GM18868 (cell line): ENCODE measurements at regions not wholly inside any gene's neighbourhood (a gene's known extent, or its start where the extent isn't known, plus 50 kb on each side); places are given as distances from the start of the nearest gene placed in this dataset.
A peak's percentile ranks its signal among the peaks of the same experiment; 100 is the strongest.
"Not testable (repeated sequence)": the region's sequence is repeated elsewhere in the genome, so short reads cannot be mapped to it uniquely, and the experiment has no call there.

Experiments
- ATAC-seq: cut with Tn5 transposase; IDR thresholded peaks from one replicate; pipeline ENCODE4 v1.9.1; 2021; ENCODE audit warnings: mild to moderate bottlenecking, moderate library complexity; ENCODE audit not compliant: unreplicated experiment

- ATAC-seq, result peak; percentile 83
These were observed 203.9 kb downstream of the SPATA31A1 start for GRCh38 chr9:39559384-39559783.

DNA sequence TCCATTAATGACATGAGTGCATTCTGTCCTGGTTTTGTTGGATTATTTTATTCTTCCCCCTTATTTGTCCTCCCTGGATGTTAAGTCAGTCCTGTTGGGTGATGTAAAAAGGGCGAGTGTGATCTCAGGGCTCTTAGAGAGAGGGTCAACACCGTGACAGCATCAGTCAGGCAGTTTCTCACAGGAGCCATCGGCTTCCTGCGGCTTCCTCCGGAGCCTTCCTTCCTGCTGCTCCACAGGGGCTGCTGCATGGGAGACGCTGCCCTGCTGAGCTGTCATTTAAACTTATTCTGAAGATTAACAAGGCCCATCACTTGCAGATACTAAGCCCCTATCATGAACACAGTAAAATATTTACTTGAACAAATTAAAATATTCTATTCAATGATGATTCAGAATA lies 211.3 kb downstream of the SPATA31A1 start:
- ATAC-seq, result not testable (repeated sequence)

DNA sequence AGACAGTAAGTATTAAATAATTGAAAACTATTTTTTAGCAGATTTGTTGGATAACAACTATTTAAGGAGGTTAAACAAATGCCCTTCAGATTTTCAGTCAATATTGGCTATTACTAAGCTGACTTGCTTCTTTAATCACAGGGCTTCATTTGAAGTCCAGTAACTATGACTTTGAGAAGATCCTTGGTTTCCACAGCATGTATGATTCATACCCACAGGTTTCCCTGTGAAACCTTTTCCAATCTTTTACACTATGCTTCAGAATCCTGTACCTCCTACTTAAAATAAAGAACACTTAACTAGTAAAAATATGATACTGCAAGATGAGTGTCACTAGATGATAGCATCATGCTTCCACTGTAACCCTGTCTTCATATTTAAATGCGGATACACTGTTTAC lies 211.9 kb downstream of the SPATA31A1 start:
- not testable (repeated sequence) for ATAC-seq

- ATAC-seq, result not testable (repeated sequence)
These were observed 213.4 kb downstream of the SPATA31A1 start for GRCh38 chr9:39568900-39569299.

DNA sequence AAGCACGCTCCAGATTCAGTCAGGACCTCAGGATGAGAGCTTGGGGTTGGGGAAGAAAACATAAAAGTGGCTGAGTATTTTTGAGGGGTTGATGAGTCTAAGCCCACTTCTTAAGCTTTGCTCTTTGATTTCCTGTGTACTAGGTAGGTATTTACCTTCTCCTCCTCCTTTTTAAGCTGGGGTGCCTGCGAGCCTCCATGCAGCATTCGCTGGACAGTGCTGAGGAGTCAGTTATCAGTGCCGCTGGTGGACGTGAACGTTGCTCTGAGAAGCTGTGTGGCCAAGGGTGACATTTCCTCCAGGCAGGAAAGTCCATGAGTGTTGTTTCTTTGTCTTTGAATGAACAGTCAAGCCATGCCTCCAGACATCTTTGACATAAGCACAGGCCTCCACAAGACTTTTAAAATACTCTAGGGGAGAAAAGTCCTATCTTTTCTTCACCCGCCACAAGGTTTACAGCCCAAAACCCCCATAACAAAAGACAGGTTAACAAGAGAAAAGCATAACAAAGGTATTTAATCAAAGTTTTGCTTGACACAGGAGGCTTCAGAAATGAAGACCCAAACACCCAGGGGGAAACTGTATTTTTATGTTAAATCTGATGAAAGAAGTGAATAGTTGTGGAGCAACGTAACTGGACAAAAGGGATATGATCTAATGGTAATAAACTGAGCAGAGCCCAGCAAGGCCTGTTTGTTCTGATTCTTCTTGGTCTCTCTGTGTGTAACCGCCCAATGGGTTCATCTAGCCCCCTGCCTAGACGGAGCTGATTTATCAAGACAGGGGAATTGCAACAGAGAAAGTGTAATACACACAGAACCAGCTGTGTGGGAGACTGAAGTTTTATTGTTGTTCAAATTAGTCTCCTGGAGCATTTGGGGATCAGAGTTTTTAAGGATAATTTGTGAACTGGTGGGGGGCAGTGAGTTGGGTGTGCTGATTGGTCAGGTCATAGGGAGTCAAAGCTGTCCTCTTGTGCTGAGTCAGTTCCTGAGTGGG lies 217.9 kb downstream of the SPATA31A1 start:
- not testable (repeated sequence) for ATAC-seq

DNA sequence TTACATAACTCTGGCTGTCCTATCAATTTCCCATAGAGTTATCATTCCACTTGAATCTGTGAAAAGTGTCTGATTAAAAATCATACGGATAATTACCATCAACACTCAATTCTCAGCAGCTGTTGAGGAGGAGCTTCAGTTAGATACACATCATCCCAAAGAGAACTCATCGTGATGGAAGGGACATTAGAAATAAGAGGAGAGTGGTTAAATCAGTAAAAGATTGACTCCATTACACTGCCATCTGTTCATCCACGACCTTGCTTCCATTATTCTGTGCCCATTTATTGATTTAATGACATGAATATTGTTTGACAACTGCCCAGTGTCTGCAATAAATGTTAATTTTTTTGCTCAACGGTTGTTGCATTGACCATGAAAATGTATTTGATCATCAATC lies 223.5 kb downstream of the SPATA31A1 start:
- not testable (repeated sequence) for ATAC-seq

DNA sequence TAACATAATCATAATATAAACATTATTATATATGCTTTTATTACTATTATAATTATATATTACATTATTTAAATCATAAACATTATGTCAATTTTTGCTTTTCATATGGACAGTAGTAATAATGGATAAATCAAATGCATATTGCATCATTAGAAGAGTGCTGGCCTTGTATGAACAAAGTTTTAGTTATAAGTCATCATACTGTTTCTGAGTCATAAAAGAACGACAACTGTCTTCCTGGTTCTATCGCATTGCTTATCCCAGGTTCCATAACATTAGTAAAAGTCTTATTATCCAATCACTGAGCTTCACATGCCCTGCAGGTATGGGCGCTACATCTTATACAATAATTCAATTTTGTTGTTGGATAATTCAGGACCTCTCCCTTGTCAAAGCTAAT lies 225.8 kb downstream of the SPATA31A1 start:
- not testable (repeated sequence) for ATAC-seq

DNA sequence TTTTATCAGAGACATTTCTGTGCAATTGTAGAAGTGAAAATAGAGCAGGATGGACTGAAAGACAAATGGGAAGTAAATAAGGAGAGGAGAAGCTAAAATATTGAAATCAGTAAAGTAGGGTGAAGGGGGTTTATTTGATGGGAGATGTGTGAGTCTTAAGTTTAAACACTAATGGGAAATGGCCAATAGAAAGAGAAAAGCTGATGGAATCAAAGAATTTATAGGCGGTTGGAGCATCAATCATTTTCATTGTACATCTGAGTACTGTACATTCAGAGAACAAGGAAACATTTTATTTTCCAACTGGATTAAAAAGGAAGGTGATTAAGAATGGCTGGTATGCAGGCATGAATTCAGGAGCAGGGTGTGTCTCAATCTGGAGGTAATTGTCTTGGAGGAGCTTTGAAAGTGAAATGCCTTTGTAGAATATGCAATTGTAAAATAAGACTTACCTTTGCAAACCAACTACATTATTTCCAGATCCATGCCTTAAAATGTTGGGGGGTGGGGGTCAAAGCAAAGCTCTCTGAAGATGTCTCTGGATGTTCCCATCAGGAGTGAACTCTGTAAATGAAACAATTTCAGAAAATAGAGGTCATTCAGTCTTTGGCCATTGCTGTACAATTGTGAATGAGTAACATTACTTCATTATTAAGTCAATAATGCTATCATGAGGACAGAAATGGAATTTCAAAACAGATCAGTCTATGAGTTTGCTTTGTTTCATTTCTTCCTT lies 227.4 kb downstream of the SPATA31A1 start:
- ATAC-seq, result not testable (repeated sequence)

- ATAC-seq, result not testable (repeated sequence)
These were observed 227.9 kb downstream of the SPATA31A1 start for GRCh38 chr9:39583413-39583747.

DNA sequence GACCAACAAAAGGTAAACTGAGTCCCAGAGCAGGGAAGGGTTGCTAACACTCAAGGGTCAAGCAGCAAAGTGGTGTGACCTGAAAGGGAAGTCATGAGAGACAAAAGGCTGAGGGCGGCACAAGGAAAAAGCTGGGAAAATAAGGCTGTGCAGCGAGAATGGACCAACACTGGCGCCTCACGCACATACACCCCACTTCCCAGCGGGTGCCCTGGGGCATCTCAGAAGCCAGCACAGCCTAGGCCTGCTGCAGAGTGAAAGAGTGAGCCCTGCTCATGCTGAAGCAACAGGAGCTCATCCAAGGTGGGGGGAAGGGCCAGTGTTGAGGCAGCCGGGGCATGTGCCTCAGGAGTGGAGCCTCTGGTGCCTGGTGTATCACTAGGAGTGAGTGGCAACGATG lies 229.8 kb downstream of the SPATA31A1 start:
- ATAC-seq, result not testable (repeated sequence)

GRCh38 chr9:39587844-39588499 lies 232.5 kb downstream of the SPATA31A1 start:
- ATAC-seq, result no peak

DNA sequence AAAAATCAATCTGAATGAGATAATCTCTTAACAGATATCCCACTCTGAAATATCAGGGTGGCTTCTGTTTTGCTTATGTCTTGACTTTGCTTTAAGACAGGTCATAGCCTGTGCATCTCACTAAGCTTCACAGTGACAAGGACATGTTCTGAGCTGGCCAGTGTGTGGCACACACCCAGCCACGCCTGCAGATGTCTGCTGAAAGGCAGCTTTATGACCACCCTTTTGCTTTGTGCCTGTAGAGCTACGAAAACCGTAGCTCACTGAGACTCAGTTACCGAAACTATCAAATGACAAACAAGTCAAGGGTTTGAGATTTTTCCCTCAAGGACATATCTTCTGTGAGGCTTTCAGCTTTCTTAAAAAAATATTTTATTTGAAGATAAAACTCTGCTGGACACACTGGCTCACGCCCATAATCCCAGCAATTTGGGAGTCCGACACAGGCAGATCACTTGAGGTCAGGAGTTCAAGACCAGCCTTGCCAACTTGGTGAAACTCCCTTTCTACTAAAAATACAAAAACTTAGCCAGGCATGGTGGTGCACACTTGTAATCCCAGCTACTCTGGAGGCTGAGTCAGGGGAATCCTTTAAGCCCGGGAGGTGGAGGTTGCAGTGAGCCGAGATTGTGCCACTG lies 233.2 kb downstream of the SPATA31A1 start:
- ATAC-seq, result no peak

GRCh38 chr9:39604089-39604488 lies 248.6 kb downstream of the SPATA31A1 start:
- ATAC-seq, result not testable (repeated sequence)

- ATAC-seq, result peak; percentile 95
These were observed 256.2 kb downstream of the SPATA31A1 start for GRCh38 chr9:39611449-39612231.

DNA sequence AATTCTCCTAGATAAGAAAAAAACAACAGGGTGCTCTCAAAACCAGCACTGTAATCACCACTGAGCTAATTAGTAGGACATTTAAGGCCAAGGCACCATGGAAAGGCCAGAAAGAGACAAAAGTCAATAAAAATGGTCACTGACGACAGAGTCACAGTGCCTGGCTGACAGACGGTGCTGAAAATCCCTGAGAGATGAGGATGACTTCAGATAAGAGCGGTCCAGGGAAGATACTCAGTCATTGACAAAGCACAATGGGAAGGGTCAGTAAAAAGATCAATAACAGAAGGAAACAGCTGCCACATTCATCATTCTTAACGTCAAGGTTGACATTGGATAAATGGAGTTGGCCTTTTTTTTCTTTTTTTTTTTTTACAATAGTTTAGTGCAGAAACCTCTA lies 261.0 kb downstream of the SPATA31A1 start:
- ATAC-seq, result not testable (repeated sequence)

GRCh38 chr9:39624048-39624447 lies 268.6 kb downstream of the SPATA31A1 start:
- not testable (repeated sequence) for ATAC-seq

DNA sequence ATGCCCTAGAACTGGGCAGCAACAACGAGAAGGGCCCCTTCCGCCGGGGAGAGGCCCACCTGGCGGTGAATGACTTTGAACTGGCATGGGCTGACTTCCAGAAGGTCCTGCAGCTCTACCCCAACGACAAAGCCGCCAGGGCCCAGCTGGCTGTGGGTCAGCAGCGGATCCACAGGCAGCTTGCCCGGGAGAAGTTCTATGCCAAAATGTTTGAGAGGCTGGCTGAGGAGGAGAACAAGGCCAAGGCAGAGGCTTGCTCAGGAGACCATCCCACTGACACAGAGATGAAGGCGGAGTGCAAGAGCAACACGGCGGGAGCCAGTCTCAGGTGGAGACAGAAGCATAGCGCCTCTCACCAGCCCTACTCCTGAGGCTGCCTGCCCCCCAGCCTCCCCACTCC lies 276.6 kb downstream of the SPATA31A1 start:
- ATAC-seq, result not testable (repeated sequence)

GRCh38 chr9:39649029-39649428 lies 293.6 kb downstream of the SPATA31A1 start:
- ATAC-seq, result not testable (repeated sequence)

GRCh38 chr9:39656960-39657603 lies 301.6 kb downstream of the SPATA31A1 start:
- peak; percentile 86 for ATAC-seq
